Endodermal cell (in vitro differentiated cells): ENCODE measurements at regions not wholly inside any gene's neighbourhood (a gene's known extent, or its start where the extent isn't known, plus 50 kb on each side); places are given as distances from the start of the nearest gene placed in this dataset.

Experiments used
- DNase-seq: peaks from one replicate; pipeline ENCODE4 v3.0.0-alpha.2; 2017
- H3K27ac ChIP-seq: 2 replicates; pipeline ENCODE4 v1.5.1; 2013; ENCODE audit warnings: mild to moderate bottlenecking, low read depth, low read length, moderate library complexity
- H3K27me3 ChIP-seq: 2 replicates; pipeline ENCODE4 v1.6.1; 2013; ENCODE audit warnings: mild to moderate bottlenecking, low read length, moderate library complexity; ENCODE audit not compliant: insufficient read depth, control insufficient read depth, poor library complexity, severe bottlenecking
- H3K36me3 ChIP-seq: 2 replicates; pipeline ENCODE4 v1.7.0; 2013; ENCODE audit warnings: mild to moderate bottlenecking, low read length, moderate library complexity; ENCODE audit not compliant: control insufficient read depth, insufficient read depth
- H3K4me1 ChIP-seq: one replicate; pipeline ENCODE4 v1.7.0; 2013; ENCODE audit warnings: low read length; ENCODE audit not compliant: control insufficient read depth, insufficient read depth
- H3K4me3 ChIP-seq: 2 replicates; pipeline ENCODE4 v1.5.1; 2013; ENCODE audit warnings: mild to moderate bottlenecking, low read length, moderate library complexity
- H3K9ac ChIP-seq: 2 replicates; pipeline ENCODE4 v1.6.1; 2013; ENCODE audit warnings: mild to moderate bottlenecking, low read length, moderate library complexity; ENCODE audit not compliant: poor library complexity, severe bottlenecking; ENCODE audit errors: extremely low read depth
- H3K9me3 ChIP-seq: 2 replicates; pipeline ENCODE4 v1.6.1; 2013; ENCODE audit warnings: mild to moderate bottlenecking, low read length, moderate library complexity; ENCODE audit not compliant: control insufficient read depth
- H3K27ac Mint-ChIP-seq: 2 replicates; pipeline ENCODE4 v1.8.0; 2020; ENCODE audit warnings: mixed read lengths
- H3K27me3 Mint-ChIP-seq: 2 replicates; pipeline ENCODE4 v1.8.0; 2021; ENCODE audit warnings: mild to moderate bottlenecking, mixed read lengths; ENCODE audit not compliant: insufficient read depth
- H3K36me3 Mint-ChIP-seq: 2 replicates; pipeline ENCODE4 v1.8.0; 2020; ENCODE audit warnings: low read depth, mixed read lengths
- H3K4me1 Mint-ChIP-seq: 2 replicates; pipeline ENCODE4 v1.8.0; 2020; ENCODE audit warnings: mixed read lengths
- H3K4me3 Mint-ChIP-seq: 2 replicates; pipeline ENCODE4 v1.8.0; 2020; ENCODE audit warnings: mild to moderate bottlenecking, moderate library complexity, mixed read lengths
- H3K9me3 Mint-ChIP-seq: 2 replicates; pipeline ENCODE4 v1.8.0; 2020; ENCODE audit warnings: mild to moderate bottlenecking, mixed read lengths
- CTCF ChIP-seq: fragments of 200-600 bp; sonication (generic); conservative IDR thresholded peaks from 2 replicates; pipeline ENCODE4 v1.5.0; 2021; ENCODE audit warnings: antibody characterized with exemption, mild to moderate bottlenecking
- WGBS, 2 experiments: methylation state at CpG; one replicate each; pipeline versions ENCODE4 v1.1.5 to v1.1.7; 2013; ENCODE audit warnings: missing lambda C conversion rate in 2 of 2, mixed read lengths in 1 of 2; ENCODE audit not compliant: insufficient coverage in 1 of 2, insufficient read length in 1 of 2; 5-methylcytosine and 5-hydroxymethylcytosine counted together

GRCh38 chr10:109403551-109403950, 519.8 kb downstream of the XPNPEP1 start:
- Mint-ChIP-seq H3K9me3 (peaks cover 4% of the 10 kb centered on the region), H3K27ac (no peak overlapping the region), H3K4me3 (no peak overlapping the region), H3K36me3 (no peaks in the 10 kb centered on the region), H3K4me1 (peaks cover 43% of the 10 kb centered on the region), H3K27me3 (peaks cover 6% of the 10 kb centered on the region)
- no peaks in the 10 kb centered on the region for H3K36me3 ChIP-seq
- peaks cover 12% of the 10 kb centered on the region for H3K9me3 ChIP-seq
- no peak overlapping the region for H3K9ac ChIP-seq
- H3K4me3 ChIP-seq, result no peak overlapping the region
- H3K27me3 ChIP-seq, result no peaks in the 10 kb centered on the region
- no peak for TF ChIP-seq CTCF
- H3K4me1 ChIP-seq, result peaks cover 2% of the 10 kb centered on the region
- 64 to 69% methylated on average over 2 of the region's 2 CpGs for WGBS, 2 experiments
- H3K27ac ChIP-seq, result no peak overlapping the region
- DNase-seq, result no peak

- peak; percentile 35 for TF ChIP-seq CTCF
- Mint-ChIP-seq H3K27me3 (peaks cover 21% of the 10 kb centered on the region), H3K4me1 (peaks cover 48% of the 10 kb centered on the region), H3K9me3 (peaks cover 27% of the 10 kb centered on the region), H3K27ac (peak overlapping the region; percentile 6), H3K36me3 (peaks cover 3% of the 10 kb centered on the region), H3K4me3 (peak overlapping the region; percentile 23)
- Histone ChIP-seq H3K36me3 (no peaks in the 10 kb centered on the region), H3K4me3 (peak overlapping the region; percentile 53), H3K9me3 (peaks cover 35% of the 10 kb centered on the region), H3K4me1 (no peaks in the 10 kb centered on the region), H3K27ac (no peak overlapping the region), H3K27me3 (no peaks in the 10 kb centered on the region), H3K9ac (no peak overlapping the region)
- DNase-seq, result peak; percentile 89
- 62% methylated on average over 3 of the region's 3 CpGs; no CpG with 5 or more reads in 1 of the 2 experiments for WGBS, 2 experiments
Observed at GRCh38 chr10:109393425-109393824, 529.9 kb downstream of the XPNPEP1 start.

- WGBS, 2 experiments, result 20 to 54% methylated on average over 1 to 3 of the region's 3 CpGs
- TF ChIP-seq CTCF, result peak; percentile 33
- Mint-ChIP-seq H3K4me1 (peaks cover 30% of the 10 kb centered on the region), H3K4me3 (no peak overlapping the region), H3K9me3 (peaks cover 3% of the 10 kb centered on the region), H3K27ac (no peak overlapping the region), H3K27me3 (peaks cover 16% of the 10 kb centered on the region), H3K36me3 (no peaks in the 10 kb centered on the region)
- H3K9me3 ChIP-seq, result peaks cover 34% of the 10 kb centered on the region
- H3K9ac ChIP-seq, result no peak overlapping the region
- DNase-seq, result no peak
- no peak overlapping the region for H3K4me3 ChIP-seq
- H3K27me3 ChIP-seq, result no peaks in the 10 kb centered on the region
- H3K36me3 ChIP-seq, result no peaks in the 10 kb centered on the region
- H3K4me1 ChIP-seq, result no peaks in the 10 kb centered on the region
- H3K27ac ChIP-seq, result no peak overlapping the region
Observed at GRCh38 chr10:109386921-109387320, 536.4 kb downstream of the XPNPEP1 start.
